ENCODE measurements at regions not wholly inside any gene's neighbourhood (a gene's known extent, or its start where the extent isn't known, plus 50 kb on each side); places are given as distances from the start of the nearest gene placed in this dataset.
"Not testable (repeated sequence)": the region's sequence is repeated elsewhere in the genome, so short reads cannot be mapped to it uniquely, and the experiment has no call there.

DNA sequence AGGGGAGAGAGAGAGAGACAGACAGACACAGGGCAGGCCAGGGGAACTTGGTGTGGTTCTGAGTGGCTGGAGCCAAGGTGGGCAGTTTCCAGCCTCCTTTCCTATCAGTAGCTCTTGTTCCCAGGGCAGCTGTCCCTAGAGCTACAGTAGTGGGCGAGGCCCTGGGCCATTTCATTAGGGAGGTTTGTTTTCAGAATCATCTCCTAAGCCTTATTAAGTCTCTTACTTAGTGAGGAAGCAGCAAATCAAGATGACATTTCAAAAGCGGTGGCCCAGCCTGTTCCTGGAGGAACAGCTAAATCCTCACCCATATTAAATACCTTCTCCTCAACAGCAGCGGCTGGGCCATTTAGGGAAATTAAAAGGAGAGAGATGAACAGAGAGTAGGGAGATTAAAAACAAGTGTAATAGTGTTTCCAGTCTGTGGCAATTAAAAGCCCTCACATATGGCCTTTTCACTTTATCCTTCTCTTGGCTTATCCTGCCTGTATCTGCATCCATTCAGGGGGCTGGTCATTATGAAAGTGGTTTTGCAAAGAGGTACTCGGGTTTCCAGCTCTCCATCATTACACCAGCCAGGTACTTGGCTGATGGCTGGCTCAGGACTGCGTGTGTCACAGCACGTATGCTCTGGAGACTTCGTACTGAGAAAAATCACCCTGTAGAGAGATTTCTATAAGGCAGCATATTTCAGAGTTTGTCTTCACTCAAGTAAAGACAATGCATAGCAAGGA lies 91.9 kb upstream of the PRR23C start:
- no peak for DNase-seq

DNA sequence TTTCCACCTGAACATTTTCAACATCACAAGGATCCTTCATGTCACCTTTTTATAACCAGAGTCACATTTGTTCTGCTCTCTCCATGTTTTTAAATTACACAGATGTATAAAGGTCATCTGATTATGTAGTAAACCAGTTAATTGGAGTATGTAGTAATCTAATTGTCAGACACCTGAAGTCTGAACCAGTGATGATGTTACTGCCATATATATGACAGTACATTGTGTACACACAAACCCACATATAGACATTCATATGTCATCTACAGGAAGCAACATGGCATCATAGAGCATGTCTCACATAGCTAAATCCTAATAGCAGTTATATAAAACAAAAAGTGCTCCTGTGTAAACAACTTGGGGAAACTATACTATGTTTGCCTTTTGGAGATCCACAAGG lies 95.9 kb upstream of the PRR23C start:
- DNase-seq: no peak

DNA sequence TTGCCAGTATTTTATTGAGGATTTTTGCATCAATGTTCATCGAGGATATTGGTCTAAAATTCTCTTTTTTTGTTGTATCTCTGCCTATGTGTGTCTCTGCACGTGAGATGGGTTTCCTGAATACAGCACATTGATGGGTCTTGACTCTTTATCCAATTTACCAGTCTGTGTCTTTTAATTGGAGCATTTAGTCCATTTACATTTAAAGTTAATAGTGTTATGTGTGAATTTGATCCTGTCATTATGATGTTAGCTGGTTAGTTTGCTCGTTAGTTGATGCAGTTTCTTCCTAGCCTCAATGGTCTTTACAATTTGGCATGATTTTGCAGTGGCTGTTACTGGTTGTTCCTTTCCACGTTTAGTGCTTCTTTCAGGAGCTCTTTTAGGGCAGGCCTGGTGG lies 101.3 kb upstream of the PRR23C start:
- DNase-seq: not testable (repeated sequence)

DNA sequence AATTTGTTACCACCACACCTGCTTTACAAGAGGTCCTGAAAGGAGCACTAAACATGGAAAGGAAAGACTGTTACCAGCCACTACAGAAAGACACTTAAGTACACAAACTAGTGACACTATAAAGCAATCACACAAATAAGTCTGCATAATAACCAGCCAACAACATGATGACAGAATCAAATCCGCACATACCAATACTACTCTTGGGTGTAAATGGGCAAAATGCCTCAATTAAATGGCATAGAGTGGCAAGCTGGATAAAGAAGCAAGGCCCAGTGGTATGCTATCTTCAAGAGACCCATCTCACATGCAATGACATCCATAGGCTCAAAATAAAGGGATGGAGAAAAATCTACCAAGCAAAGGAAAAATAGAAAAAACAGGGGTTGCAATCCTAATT lies 106.8 kb upstream of the PRR23C start:
- DNase-seq: no peak

DNA sequence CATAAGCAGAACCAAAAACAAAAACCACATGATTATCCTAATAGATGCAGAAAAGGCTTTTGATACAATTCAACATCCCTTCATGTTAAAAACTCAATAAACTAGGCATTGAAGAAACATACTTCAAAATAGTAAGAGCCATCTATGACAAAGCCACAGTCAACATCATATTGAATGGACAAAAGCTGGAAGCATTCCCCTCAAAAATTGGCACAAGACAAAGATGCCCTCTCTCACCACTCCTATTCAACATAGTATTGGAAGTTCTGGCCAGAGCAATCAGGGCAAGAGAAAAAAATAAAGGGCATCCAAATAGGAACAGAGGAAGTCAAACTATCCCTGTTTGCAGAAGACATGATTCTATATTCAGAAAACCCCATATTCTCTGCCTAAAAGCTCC lies 108.7 kb upstream of the PRR23C start:
- not testable (repeated sequence) for DNase-seq

DNA sequence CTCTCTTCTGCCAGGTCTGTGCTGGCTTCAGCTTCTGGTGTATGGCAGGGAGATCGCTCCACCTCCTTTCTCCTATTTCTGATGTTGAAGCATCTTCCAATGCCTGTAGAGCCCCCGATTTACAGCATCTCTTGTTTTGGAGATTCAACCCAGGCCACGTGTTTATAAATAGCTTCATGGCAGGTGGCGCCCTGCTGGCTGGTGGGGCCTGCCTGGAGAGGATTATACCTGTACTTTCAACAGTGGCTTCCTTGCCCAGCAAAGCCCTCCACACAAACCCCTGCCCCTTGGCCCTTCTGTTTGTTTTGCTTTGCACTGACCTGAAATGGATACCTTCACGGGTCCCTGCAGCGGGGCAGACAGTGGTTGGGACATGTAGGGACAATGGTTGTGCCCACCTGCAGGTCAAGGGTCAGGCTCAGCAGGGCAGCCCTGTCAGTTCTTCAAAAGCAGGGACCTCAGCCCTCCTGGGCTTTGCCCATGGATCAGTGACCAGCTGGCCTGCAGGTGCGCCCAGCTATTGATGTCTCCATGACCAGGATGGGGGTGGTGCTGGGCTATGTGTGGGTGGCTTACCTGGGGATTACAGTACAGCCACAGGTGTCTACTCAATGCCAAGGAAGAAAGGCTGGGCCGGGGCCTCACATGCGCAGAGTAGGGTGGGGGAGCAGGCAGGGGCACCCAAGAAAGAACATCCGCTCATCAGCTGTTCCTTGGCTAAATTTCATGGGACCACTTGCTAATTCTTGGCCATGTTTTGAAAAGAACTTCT lies 112.7 kb upstream of the PRR23C start:
- DNase-seq: no peak

DNA sequence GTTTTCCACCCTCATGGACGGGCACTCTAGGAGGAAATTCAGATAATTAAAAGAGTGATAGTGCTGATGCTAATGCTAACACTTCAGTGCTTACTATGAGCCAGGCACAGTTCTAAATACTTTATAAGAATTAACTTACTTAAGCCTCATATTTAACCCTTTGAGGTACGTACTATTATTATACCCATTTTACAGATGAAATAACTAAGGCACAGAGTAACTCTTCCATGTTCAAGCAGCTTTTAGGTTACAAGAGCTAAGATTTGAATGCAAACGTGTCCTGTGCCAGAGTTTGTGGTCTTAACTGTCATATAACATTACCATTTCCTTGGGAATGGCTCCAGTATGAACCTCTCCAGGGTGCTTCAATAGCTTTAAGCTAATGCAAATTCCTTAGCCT lies 114.7 kb upstream of the PRR23C start:
- no peak for DNase-seq

DNA sequence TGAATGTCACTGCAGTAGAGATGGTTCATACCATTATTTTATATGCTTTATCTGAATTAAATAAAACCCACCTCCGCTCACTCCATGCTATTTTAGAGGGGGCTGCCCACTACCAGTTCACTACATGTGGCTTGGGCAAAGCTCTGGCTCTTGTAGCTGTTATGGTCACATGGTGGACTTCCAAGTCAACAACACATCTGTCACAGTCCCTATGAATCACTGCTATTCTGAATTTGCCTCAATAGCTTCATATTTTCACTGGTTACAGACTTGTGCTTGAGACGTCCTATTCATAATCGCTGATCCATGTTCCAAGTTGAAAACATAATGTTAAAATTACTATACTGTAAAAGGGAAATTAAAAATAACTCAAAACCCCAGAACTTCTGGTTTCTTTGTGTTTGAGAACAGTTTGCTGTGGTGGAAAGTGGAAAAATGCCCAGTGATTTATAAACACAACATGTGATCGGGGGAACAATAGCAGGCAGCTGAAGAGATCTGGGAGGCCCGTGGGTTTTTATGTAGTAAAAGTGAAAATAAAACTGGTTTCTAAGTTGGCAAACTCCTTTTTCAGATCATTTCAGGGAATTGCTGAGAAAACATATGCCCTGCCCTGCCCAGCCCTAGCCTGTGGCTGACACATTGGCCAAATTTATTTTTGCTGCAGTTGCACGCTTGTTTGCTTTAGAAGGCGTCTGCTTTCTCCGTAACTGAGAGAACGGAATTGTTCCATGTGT lies 128.8 kb upstream of the PRR23C start:
- no peak for DNase-seq

DNA sequence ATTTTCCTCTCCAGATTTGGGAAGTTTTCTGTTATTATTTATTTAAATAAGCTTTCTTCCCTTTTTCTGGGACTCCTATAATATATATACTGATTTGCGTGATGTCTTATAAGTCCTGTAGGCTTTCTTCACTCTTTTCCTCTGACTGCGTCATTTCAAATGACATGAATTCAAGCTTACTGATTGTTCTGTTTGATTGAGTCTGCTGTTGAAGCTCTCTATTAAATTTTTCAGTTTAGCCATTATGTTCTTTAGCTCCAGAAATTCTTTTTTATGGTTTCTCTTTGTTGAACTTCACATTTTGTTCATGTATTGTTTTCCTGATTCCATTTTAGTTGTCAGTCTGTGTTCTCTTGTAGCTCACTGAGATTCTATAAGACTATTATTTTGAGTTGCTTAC lies 135.8 kb upstream of the PRR23C start:
- DNase-seq: no peak

DNA sequence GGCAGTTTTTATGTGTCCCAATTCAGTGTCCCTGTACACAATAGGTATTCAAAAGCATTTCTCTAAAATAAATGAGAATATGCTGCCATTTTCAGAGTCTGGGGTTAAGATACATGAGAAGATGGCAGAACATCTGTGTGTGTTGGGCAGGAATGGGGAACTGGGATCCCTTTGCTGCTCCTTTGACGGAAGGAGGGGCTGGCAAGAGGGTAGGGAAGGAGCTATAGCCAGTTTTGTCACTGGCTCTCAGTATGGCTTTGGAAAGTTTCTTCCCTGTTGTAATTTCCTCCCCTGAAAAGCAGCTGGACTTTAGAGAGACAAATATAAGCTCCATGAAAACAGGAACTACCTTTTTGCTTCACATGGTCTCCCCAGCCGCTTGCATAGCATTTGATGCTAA lies 137.5 kb upstream of the PRR23C start:
- DNase-seq: no peak

DNA sequence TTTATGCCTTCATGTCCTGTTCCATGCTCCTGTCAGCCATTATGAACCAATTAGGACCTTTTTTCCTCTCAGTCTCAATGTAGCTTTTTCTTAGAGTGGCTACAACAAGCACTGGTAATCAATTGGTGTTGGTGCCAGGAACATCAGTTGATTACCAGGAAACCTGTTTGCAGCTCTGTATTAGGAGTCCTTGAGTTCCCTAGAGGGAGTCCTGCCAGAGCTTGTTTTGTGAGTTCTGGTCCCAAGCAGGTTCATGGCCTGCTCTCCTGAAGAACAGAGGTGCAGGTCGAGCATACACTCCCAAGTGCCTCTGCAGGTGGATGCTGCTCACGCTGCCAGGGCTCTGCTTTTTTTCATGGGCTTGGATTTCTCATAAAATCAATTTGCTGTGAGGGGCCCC lies 137.9 kb upstream of the PRR23C start:
- no peak for DNase-seq

DNA sequence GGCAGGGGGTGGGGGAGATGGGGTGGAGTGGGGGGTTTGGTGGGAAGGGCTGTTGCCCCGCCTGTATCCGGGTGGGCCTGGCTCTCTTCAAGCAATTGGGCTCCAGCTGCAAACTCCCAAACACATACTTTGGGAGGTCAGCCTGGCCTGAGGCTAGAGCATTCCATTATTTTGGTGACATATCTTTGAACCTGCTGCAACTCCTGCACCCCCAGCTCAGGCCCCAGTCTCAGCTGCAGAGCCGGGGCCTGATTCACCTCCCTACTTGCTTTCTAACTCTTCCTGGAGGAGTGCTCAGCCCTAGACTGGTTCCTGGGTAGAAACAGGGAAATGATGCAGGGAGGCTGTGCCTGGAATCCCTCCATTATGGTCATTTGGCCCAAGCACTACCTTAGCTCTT lies 140.8 kb upstream of the PRR23C start:
- no peak for DNase-seq

DNA sequence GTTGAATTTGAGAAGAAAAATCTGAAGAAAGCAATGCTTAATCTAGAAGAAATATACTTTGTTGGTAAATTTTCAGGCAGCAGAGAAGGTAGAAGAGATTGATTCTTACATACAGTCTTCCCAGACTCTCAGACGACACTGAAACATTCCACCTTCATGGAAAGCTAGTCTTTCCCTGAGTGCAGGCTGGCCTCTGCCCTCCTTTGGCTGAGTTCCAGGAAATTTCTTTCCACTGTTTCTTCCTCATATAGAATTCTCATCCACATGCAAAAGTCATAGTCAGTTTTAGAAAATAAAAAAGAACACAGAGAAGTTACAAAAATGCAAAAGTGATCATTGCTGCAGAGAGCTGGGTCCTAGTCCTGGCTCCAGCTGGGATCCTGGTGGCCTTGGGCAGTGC lies 142.5 kb upstream of the PRR23C start:
- DNase-seq: no peak

DNA sequence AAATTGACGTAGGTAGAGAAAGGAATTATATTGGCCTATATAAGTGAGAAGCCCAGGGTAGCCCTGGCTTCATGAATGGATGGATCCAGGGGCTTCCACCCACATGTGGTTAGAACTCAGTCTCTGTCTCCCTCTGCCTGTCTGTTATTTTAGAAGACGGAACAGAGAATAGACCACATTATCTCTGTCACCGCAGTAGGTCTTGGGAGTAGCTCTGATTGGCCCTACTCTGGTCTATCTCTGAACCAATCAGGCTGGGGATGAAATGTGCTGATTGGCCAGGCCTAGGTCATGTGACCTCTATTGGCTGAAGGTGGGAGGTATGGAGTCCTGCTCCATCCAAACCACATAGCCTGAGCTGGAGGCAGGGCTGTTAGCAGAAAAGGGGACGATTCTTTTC lies 143.0 kb upstream of the PRR23C start:
- no peak for DNase-seq

DNA sequence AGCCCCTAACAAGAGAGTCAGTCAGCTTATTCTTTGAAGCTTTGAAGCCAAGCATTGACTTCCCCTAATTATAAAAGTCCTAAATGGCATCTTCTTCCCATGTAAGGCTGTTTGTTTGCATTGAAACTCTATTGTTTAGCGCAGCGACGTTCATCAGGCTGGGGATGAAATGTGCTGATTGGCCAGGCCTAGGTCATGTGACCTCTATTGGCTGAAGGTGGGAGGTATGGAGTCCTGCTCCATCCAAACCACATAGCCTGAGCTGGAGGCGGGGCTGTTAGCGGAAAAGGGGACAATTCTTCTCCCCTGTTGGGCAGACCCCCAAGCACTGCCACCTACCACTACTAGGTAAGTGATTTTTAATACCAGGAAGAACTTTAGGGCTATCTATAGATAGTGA lies 145.3 kb upstream of the PRR23C start:
- DNase-seq: no peak

DNA sequence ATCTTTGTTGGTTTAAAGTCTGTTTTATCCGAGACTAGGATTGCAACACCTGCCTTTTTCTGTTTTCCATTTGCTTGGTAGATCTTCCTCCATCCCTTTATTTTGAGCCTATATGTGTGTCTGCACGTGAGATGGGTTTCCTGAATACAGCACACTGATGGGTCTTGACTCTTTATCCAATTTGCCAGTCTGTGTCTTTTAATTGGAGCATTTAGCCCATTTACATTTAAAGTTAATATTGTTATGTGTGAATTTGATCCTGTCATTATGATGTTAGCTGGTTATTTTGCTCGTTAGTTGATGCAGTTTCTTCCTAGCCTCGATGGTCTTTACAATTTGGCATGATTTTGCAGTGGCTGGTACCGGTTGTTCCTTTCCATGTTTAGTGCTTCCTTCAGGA lies 149.4 kb upstream of the MRPS22 start:
- not testable (repeated sequence) for DNase-seq

DNA sequence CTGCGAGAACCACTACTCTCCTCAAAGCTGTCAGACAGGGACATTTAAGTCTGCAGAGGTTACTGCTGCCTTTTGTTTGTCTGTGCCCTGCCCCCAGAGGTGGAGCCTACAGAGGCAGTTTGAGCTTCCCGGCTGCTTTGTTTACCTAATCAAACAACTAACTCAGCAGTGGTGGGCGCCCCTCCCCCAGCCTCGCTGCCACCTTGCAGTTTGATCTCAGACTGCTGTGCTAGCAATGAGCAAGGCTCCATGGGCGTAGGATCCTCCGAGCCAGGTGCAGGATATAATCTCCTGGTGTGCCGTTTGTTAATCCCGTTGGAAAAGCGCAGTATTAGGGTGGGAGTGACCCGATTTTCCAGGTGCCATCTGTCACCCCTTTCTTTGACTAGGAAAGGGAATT lies 147.7 kb upstream of the MRPS22 start:
- not testable (repeated sequence) for DNase-seq

DNA sequence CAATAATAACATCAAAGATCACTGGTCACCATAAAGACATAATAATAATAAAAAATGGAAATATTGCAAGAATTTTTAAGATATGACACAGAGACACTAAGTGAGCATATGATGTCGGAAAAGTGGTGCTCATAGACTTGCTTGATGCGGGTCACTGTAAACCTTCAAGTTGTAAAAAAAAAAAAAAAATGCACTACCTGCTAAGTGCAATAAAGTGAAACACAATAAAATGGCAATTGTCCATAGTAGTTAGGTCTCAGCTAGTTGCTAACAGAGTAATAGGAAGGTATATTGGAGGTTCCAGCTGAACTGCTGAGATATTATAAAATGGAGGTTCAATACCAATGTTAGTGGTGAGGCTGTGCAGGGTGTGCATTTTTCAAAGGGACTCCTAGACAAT lies 146.6 kb upstream of the MRPS22 start:
- no peak for DNase-seq

DNA sequence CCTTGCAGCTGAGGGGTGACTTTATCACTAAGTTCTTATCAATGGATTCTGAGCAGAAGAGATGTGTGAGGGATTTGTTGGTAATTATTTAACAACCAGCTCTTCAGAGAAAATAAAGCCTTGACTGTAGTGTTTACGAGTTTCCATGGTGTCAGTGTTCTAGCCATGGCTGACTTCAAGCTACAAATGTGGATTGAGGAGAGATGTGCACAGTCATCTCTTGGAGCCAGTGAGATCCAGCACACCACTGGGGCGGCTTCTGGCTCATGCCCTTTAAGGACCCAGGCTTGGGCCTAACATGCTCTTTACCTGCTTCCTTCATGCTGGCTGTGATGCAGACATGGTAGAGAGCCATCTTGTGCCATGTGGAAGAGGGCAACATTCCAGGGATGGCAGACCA lies 145.6 kb upstream of the MRPS22 start:
- DNase-seq: no peak

DNA sequence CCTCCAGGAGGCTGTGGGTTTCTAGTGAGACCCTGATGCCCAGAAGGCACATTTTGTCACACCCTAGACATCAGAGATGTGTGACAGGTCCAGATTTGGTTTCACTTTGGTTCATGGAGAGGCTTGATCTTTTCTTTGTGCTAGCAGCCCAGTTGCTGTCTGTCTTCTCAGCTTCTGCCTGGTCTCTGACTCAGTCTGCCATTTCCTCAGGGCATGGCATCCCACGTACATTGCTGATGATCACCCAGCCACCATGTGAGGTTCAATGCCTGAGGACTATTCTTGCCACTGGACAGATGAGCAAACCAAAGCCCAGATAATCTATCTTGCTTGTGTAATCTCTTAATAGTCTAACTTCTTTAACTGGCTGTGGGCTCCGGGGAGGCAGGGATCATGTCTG lies 144.9 kb upstream of the MRPS22 start:
- DNase-seq: no peak

DNA sequence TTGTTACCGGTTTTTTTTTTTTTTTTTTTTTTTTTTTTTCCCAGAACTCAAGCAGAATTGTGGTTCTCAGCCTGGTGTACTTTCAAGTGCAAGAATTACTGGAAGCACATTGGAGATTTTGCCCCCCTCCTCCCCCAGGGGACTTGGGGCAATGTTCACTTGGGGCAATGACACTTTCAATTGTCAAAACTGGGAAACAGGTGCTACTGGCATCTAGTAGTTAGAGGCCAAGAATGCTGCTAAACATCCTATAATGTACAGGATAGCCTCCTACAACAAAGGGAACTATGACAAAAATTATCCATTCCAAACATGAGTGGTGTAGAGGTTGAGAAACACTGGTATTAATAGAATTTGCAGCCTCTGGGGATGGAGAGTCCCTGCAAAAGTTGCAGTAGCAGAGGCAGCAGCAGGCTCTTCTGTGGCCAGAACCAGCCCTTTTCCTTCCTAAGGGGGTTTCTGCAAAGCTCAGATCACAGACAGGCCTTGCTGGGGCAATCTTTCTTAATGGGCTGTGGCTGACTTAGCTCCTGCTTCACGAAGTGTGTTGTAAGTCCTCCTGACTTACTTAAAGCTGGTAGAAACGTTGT lies 144.3 kb upstream of the MRPS22 start:
- DNase-seq: no peak

DNA sequence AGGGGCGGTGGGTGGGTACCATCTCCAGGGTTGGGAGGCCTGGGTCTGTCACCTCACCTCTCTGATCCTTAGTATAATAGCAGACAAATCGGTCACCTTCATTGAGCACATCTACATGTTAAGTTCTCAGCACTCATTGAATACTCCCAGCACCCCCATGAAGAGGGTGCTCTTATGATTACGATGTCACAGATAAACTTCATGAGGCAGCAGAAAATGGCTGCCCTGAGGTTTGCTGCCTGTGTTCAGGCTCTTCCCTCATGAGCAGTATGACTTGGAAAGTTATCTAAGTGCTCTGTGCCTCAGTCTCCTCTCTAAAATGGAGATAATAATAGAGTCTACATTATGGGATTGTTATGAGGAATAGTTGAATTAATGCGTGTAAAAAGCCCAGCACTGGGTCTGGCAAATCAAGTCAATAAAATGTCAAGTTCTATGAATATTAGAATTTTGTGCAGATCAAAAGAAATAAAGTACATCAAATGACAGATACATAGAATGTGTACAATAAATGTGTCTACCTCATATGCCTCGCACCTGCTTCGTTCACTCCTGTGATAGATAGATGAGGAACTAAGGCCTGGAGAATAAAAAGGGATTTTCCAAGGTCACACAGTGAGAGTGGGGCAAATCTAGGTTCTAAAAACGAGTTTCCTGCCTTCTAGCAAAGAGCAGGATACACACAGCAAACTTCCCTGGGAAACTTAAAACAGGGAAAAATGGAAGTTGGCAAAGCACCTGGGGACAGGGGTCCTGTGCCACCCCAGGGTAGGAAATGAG lies 142.2 kb upstream of the MRPS22 start:
- DNase-seq: no peak
